HG03064 (cell line): ENCODE measurements at regions not wholly inside any gene's neighbourhood (a gene's known extent, or its start where the extent isn't known, plus 50 kb on each side); places are given as distances from the start of the nearest gene placed in this dataset.
"Not testable (repeated sequence)": the region's sequence is repeated elsewhere in the genome, so short reads cannot be mapped to it uniquely, and the experiment has no call there.

ENCODE experiments used
- ATAC-seq: cut with Tn5 transposase; IDR thresholded peaks from one replicate; pipeline ENCODE4 v1.9.1; 2021; ENCODE audit warnings: low read depth; ENCODE audit not compliant: unreplicated experiment

- ATAC-seq, result no peak
Observed at GRCh38 chr18:39272230-39272629, 1706.6 kb upstream of the CELF4 start.

GRCh38 chr18:39271654-39272053 lies 1706.1 kb upstream of the CELF4 start:
- no peak for ATAC-seq

GRCh38 chr18:39260565-39260964 lies 1695.0 kb upstream of the CELF4 start:
- no peak for ATAC-seq

GRCh38 chr18:39259736-39260135 lies 1694.1 kb upstream of the CELF4 start:
- no peak for ATAC-seq

- ATAC-seq, result no peak
Observed at GRCh38 chr18:39244242-39244641, 1678.6 kb upstream of the CELF4 start.

GRCh38 chr18:39241534-39241933 lies 1675.9 kb upstream of the CELF4 start:
- no peak for ATAC-seq

- no peak for ATAC-seq
Observed at GRCh38 chr18:39238981-39239660, 1673.5 kb upstream of the CELF4 start.

- ATAC-seq, result no peak
Observed at GRCh38 chr18:39235118-39235719, 1669.6 kb upstream of the CELF4 start.

GRCh38 chr18:39232937-39233336 lies 1667.3 kb upstream of the CELF4 start:
- ATAC-seq, result no peak

GRCh38 chr18:39232490-39232889 lies 1666.9 kb upstream of the CELF4 start:
- no peak for ATAC-seq

- ATAC-seq, result no peak
Observed at GRCh38 chr18:39230086-39230803, 1664.6 kb upstream of the CELF4 start.

- not testable (repeated sequence) for ATAC-seq
Observed at GRCh38 chr18:39227769-39228168, 1662.2 kb upstream of the CELF4 start.

- ATAC-seq, result no peak
Observed at GRCh38 chr18:39225373-39225772, 1659.8 kb upstream of the CELF4 start.

- no peak for ATAC-seq
Observed at GRCh38 chr18:39223283-39223682, 1657.7 kb upstream of the CELF4 start.

GRCh38 chr18:39215920-39216319 lies 1650.3 kb upstream of the CELF4 start:
- no peak for ATAC-seq

GRCh38 chr18:39211461-39211860 lies 1645.9 kb upstream of the CELF4 start:
- no peak for ATAC-seq

GRCh38 chr18:39209173-39209572 lies 1643.6 kb upstream of the CELF4 start:
- ATAC-seq, result no peak

- no peak for ATAC-seq
Observed at GRCh38 chr18:39208729-39209128, 1643.1 kb upstream of the CELF4 start.

GRCh38 chr18:39208190-39208589 lies 1642.6 kb upstream of the CELF4 start:
- no peak for ATAC-seq

GRCh38 chr18:39206398-39207103 lies 1641.0 kb upstream of the CELF4 start:
- not testable (repeated sequence) for ATAC-seq

- ATAC-seq, result no peak
Observed at GRCh38 chr18:39205565-39206195, 1640.1 kb upstream of the CELF4 start.
